C1 segment of cervical spinal cord (tissue), 14 donors: ENCODE measurements at regions not wholly inside any gene's neighbourhood (a gene's known extent, or its start where the extent isn't known, plus 50 kb on each side); places are given as distances from the start of the nearest gene placed in this dataset.

Experiments used
- DNase-seq, 14 donors: peaks; one replicate each; lab custom pipeline; 2025; lab: John Stamatoyannopoulos, UW

DNA sequence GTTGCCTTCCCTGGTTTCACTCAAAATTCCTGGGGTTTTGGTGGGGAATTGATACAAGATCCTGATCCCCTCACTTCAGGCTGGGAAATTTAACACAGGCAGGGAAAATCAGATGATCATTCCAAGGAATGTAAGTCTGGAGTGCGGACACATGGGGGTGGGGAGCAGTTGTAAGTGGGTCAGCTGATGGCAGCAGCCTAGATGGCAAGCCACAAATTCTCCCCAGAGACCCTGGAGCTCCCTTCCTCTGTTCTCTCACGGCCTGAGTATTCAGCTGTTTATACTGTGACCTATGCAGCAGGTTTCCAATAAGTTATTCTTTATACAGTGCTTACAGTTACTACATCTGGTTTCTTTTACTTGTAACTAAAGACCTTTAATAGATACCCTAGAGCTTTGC is 144.9 kb downstream of the SH3BGRL2 start:
- DNase-seq, result no peak

DNA sequence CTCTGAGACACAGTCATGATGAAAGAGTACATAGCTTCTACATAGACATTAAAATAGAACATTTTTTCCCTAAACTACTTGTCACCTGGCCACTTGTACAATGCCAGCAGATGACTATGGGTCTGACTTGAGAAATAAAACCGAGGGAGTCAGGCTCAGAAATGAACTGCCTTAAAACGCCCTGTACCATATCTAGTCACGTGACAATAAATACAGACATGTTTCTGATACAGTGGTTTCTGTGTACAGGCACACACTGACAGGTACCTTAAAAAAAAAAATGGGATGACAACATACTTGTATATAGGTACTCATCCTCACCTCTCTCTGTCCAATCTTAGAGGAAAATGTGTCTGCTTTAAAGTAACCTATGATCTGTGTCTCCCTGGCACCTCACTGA is 144.1 kb downstream of the SH3BGRL2 start:
- no peak for DNase-seq

DNA sequence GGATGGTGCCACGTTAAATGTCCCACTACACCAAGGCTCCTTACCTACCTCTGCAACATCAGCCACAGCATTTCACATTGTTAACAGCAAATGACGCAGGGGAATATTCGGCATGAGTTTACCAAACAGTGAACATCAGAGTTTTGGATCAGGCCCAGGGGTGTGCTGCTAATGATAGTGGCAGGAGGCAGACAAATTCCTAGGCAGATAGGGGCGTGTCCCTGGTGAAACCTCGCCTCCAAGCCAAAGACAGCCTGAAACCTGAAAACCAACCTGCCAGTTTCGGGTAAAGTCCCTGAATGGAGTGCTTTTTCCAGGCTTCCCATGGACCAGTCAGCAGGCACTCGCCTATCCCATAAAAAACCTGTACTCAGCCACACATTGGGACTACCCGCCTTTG is 133.6 kb downstream of the SH3BGRL2 start:
- DNase-seq, result no peak

DNA sequence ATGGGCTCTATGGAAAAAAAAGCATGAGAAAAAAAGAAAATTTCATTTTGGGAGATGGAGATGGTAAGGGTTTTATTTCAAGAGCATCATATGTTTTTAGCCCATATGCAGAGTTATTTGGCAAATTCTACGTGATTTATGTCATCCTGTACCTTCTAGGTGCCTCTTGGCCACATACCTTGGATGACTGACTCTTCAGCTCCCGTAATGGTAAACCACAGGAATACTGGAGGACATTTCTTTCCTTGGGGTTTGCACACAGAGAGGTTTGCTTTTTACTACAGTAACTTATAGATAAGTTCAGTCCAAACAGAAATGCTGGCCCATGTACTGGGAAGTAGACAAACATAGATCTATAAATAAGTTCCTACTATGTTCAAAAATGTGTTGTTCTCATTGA is 132.2 kb downstream of the SH3BGRL2 start:
- no peak for DNase-seq

DNA sequence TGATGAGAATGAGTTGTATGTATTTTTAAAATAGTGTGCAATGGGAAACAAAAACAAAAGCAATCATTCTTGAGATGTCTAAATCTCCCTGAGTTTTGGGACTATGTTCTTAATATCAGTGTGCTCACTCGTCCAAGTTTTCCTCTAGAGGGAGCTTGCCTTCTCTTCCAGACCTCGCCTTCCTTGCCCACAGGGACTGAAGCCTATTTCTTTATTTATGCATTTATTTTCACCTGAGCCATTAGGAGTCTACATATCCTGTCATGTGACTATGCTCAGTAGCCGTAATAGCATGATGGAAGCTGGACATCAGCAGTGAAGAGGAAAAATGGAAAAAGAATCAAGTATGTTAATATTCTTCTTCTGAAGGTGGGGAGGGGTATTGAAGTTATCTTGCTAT is 131.2 kb downstream of the SH3BGRL2 start:
- DNase-seq, result no peak

GRCh38 chr6:79756496-79756895 is 125.4 kb downstream of the SH3BGRL2 start:
- DNase-seq, result no peak

DNA sequence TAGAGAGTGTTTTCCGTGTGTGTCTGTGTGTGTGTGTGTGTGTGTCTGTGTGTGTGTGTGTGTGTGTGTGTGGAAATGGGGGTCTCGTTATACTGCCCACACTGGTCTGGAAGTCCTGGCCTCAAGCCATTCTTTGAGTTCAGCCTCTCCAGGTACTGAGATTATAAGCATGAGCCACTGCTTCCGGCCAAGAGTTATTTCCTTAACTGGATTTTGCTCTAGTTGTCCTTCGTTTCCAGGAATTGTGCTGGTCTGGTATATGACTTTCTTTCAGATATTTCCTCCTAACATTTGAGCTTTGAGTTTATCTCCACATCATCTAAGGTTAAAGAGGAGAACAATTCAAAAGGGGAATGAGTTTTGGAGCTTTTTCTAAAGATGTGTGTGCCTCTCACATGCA is 124.8 kb downstream of the SH3BGRL2 start:
- DNase-seq, result no peak
